ENCODE measurements at regions not wholly inside any gene's neighbourhood (a gene's known extent, or its start where the extent isn't known, plus 50 kb on each side); places are given as distances from the start of the nearest gene placed in this dataset.
A peak's percentile ranks its signal among the peaks of the same experiment; 100 is the strongest.

DNA sequence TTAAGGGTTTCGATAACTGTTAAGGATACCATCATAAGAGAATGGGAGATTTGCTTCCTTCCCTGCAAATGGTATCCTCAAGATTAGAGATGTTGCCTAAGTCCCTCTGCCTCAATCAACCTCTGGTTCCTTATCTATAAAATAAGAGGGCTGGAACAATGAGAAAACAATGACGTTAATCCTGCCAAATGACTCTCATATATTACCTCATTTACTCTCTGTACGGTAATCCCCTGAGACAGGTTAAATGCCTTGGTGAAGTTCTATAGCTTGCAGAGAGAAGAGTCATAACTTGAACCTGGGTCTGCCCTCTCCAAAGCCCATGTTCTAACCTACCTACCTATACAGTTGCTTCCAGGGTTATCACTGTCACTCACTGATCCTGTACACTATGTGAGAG, 100.2 kb upstream of the OTUD4 start:
- 80 to 84% methylated on average over 3 of the region's 3 CpGs for WGBS, 2 donors
- DNase-seq, result no peak
- no peaks in the 10 kb centered on the region for H3K27me3 ChIP-seq
- intact Hi-C loops (cut with DNase I), result no loop called here
- no peak overlapping the region for H3K27ac ChIP-seq
- H3K4me3 ChIP-seq (replicated peaks in 1 of 3), result no peak overlapping the region
- H3K36me3 ChIP-seq, result no peaks in the 10 kb centered on the region
- H3K4me1 ChIP-seq, result no peaks in the 10 kb centered on the region
- no peaks in the 10 kb centered on the region for H3K9me3 ChIP-seq
- no peak for TF ChIP-seq POLR2A (IDR thresholded peaks at IDR 0.05)
- TF ChIP-seq, protein P1, sequence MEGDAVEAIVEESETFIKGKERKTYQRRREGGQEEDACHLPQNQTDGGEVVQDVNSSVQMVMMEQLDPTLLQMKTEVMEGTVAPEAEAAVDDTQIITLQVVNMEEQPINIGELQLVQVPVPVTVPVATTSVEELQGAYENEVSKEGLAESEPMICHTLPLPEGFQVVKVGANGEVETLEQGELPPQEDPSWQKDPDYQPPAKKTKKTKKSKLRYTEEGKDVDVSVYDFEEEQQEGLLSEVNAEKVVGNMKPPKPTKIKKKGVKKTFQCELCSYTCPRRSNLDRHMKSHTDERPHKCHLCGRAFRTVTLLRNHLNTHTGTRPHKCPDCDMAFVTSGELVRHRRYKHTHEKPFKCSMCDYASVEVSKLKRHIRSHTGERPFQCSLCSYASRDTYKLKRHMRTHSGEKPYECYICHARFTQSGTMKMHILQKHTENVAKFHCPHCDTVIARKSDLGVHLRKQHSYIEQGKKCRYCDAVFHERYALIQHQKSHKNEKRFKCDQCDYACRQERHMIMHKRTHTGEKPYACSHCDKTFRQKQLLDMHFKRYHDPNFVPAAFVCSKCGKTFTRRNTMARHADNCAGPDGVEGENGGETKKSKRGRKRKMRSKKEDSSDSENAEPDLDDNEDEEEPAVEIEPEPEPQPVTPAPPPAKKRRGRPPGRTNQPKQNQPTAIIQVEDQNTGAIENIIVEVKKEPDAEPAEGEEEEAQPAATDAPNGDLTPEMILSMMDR (IDR thresholded peaks at IDR 0.05), result no peak

DNA sequence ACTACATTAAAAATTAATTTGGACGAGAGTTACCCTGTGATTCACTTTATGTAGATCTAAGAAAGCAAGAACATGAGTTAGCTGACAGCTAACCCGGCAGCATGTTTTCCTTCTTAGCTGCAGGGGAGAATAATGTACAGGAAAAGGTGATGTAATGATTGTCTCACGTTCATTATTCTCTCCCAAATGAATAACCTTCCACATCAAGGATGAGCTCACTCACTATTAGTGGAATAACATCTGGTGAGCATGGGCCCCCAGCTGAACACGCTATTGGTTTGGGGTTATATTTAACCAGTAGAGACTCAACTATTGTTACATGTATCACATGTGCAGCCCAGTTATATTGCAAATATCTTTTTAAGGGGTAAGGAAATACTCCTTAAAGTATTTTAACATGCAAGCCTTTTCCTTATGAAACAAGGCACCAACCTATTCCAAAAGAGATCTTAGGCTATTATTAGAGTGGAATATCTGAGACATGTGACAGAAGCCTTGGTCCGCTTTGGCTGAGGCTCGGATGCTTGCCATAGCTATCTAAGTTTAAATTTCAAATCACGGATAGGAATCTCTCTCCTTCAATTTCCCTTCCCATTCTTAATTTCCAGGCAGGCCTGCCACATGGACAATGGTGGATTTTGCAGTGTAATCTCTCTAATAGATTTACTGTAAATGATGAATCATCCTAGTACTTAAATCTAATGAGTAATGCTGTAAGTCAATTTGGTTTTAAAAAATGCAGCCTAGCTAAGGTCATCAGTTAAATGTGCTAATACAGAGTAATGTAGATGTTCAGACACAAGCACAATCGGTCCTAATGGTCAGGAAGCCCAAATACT, 99.0 kb upstream of the OTUD4 start:
- Histone ChIP-seq H3K36me3 (no peaks in the 10 kb centered on the region), H3K4me3 (replicated peaks in 1 of 3) (no peak overlapping the region), H3K27me3 (no peaks in the 10 kb centered on the region), H3K4me1 (no peaks in the 10 kb centered on the region), H3K9me3 (no peaks in the 10 kb centered on the region), H3K27ac (no peak overlapping the region)
- TF ChIP-seq, protein P1 (IDR thresholded peaks at IDR 0.05), result no peak
- peak in 1 of 2 donors; percentile 9 for TF ChIP-seq POLR2A (IDR thresholded peaks at IDR 0.05)
- 66 to 68% methylated on average over 8 of the region's 8 CpGs for WGBS, 2 donors
- intact Hi-C loops (cut with DNase I), result no loop called here
- no peak for DNase-seq

DNA sequence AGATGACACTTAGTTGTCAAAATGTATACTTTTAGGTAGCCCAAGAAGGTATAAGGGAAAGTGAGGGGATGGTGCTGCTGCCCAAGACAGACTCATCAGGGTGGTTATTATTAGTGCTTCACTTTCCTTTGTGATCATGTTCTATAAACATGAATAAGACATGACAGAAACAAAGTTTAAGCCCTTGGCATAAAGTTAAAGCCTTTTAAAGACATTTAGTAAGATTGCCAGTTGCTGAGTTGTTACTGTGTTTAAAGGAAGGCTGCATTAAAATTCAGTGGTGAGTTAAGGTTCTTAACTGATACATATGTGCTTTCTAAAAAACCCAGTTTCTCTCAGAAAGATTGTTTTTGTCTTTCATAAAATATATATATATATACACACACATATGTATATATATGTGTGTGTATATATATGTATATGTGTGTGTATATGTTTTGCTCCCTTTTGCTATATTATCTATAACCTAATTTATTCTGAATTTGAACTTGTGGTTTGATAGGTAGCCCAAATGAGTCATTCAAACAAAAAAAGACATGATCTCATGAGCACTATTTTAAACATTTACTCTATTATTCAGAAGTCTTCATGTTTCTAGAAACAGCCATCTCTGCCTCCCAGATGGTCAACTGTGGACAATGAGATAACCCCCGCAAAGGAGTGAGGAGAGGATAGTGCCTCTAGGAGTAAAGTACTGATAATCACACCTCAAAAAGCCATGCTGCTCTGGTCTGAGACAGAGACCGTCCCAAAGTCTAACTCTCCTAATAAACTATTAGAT, 98.1 kb upstream of the OTUD4 start:
- WGBS, 2 donors, result 77 to 89% methylated on average over 2 of the region's 2 CpGs
- intact Hi-C loops (cut with DNase I), result no loop called here
- TF ChIP-seq POLR2A (IDR thresholded peaks at IDR 0.05), result no peak
- TF ChIP-seq, protein P1 (IDR thresholded peaks at IDR 0.05), result no peak
- Histone ChIP-seq H3K27ac (no peak overlapping the region), H3K27me3 (no peaks in the 10 kb centered on the region), H3K4me1 (no peaks in the 10 kb centered on the region), H3K4me3 (replicated peaks in 1 of 3) (no peak overlapping the region), H3K36me3 (no peaks in the 10 kb centered on the region), H3K9me3 (no peaks in the 10 kb centered on the region)
- no peak for DNase-seq

DNA sequence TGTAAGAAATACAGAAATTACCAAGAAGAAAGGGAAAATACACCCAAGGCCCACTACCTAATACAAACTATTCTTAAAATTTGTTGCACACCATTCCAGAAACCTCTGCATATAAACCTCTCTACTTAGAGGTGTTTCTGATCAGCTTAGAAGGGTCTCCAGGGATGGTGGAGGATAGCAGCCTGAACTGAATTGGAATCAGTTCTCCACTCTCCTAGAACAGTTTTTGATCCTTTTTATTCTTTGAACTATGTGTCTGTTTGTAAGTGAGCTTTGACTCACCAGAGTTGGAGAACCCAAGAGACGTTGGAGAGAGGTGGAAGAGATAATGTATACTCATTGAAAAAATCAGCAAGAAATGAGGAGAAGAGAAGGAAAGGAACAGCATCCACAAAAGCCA, 96.6 kb upstream of the OTUD4 start:
- Histone ChIP-seq H3K36me3 (no peaks in the 10 kb centered on the region), H3K27ac (no peak overlapping the region), H3K4me3 (replicated peaks in 1 of 3) (no peak overlapping the region), H3K4me1 (no peaks in the 10 kb centered on the region), H3K27me3 (no peaks in the 10 kb centered on the region), H3K9me3 (no peaks in the 10 kb centered on the region)
- 83 to 85% methylated on average over 1 of the region's 1 CpG for WGBS, 2 donors
- TF ChIP-seq, protein P1 (IDR thresholded peaks at IDR 0.05), result no peak
- TF ChIP-seq POLR2A (IDR thresholded peaks at IDR 0.05), result no peak
- intact Hi-C loops (cut with DNase I), result no loop called here
- no peak for DNase-seq

DNA sequence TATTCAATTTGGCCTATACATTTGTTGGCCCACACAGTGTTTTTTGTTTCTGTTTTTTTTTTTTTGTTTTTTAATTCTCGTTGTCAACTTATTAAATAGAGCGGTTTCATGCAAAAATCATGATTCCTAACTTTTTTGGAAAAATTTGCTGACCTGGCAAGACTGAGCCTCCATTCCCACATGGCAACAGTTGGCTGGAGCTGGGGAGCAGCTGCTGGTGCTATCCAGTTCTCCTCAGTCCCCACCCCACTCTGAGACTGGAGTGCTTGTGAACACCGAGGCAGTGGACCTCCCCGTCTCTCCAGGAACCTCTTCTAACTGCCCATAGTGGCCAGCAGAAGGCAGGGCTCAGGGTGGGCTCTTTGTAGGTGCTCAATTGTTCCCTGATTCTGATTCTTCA, 95.7 kb upstream of the OTUD4 start:
- no peaks in the 10 kb centered on the region for H3K27me3 ChIP-seq
- 58 to 77% methylated on average over 4 of the region's 4 CpGs for WGBS, 2 donors
- H3K4me3 ChIP-seq (replicated peaks in 1 of 3), result no peak overlapping the region
- H3K9me3 ChIP-seq, result no peaks in the 10 kb centered on the region
- intact Hi-C loops (cut with DNase I), result no loop called here
- no peaks in the 10 kb centered on the region for H3K4me1 ChIP-seq
- no peak overlapping the region for H3K27ac ChIP-seq
- no peaks in the 10 kb centered on the region for H3K36me3 ChIP-seq
- no peak for DNase-seq
- TF ChIP-seq, protein P1 (IDR thresholded peaks at IDR 0.05), result no peak
- TF ChIP-seq POLR2A (IDR thresholded peaks at IDR 0.05), result no peak
